HL-60 (cell line): ENCODE measurements at regions not wholly inside any gene's neighbourhood (a gene's known extent, or its start where the extent isn't known, plus 50 kb on each side); places are given as distances from the start of the nearest gene placed in this dataset.
A peak's percentile ranks its signal among the peaks of the same experiment; 100 is the strongest.
"Not testable (repeated sequence)": the region's sequence is repeated elsewhere in the genome, so short reads cannot be mapped to it uniquely, and the experiment has no call there.

Source experiments
- DNase-seq, 2 experiments: peaks; one replicate each; pipeline ENCODE4 v3.0.0-alpha.2; 2010 to 2020; ENCODE audit warnings: low read depth in 1 of 2, low spot score in 1 of 2
- H3K27ac ChIP-seq: fragments of 250-450 bp; sonication (Bioruptor Pico); replicated peaks from 2 replicates; pipeline ENCODE4 v1.5.1; 2020; ENCODE audit warnings: mild to moderate bottlenecking, moderate library complexity
- H3K27me3 ChIP-seq: fragments of 250-450 bp; sonication (Bioruptor Pico); 2 replicates; pipeline ENCODE4 v1.5.1; 2021; ENCODE audit warnings: mild to moderate bottlenecking, moderate library complexity; ENCODE audit not compliant: insufficient read depth, poor library complexity, severe bottlenecking
- H3K4me3 ChIP-seq: replicated peaks from 2 replicates; pipeline ENCODE4 v1.5.1; 2011; ENCODE audit warnings: mild to moderate bottlenecking, control low read depth, low read length; ENCODE audit not compliant: insufficient read depth
- GABPA ChIP-seq: IDR thresholded peaks from 2 replicates; pipeline ENCODE4 v1.6.1; 2012; ENCODE audit warnings: low read depth
- POLR2AphosphoS5 ChIP-seq: IDR thresholded peaks from 2 replicates; pipeline ENCODE4 v1.6.1; 2012; ENCODE audit warnings: low read depth
- SPI1 ChIP-seq: IDR thresholded peaks from 2 replicates; pipeline ENCODE4 v1.6.1; 2012; ENCODE audit warnings: low read depth, mild to moderate bottlenecking, borderline replicate concordance
- TF ChIP-seq, protein P1 (sequence below): IDR thresholded peaks from 2 replicates; pipeline ENCODE4 v1.6.1; 2012; ENCODE audit warnings: low read depth; ENCODE audit not compliant: insufficient replicate concordance
- TF ChIP-seq, protein P2 (sequence below): IDR thresholded peaks from one replicate; pipeline ENCODE4 v1.5.1; 2011; ENCODE audit warnings: low read length, control low read depth, inconsistent platforms; ENCODE audit not compliant: insufficient read depth

DNA sequence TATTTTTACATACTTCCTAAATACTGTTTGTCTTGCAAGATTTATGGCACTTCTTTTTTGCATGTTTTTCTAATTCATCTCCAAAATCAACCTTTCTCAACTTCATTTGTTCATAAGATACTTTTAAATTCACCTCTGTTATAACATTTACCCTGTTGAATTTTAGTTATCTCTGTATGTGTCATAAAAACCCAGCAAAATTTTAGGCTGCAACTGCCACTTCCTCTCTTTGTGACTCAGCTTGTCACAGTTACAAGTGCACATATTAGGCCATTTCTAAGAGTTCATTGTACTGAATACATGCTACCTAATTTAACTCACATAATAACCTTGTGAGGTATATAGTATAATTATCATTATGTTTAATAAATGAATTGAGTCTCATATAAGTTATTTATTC is 1023.0 kb upstream of the DEFB115 start:
- H3K27me3 ChIP-seq, DNase-seq, H3K4me3 ChIP-seq, H3K27ac ChIP-seq: not testable (repeated sequence)
- peak; percentile 40; the same call in 1 of the 2 replicates for TF ChIP-seq SPI1

DNA sequence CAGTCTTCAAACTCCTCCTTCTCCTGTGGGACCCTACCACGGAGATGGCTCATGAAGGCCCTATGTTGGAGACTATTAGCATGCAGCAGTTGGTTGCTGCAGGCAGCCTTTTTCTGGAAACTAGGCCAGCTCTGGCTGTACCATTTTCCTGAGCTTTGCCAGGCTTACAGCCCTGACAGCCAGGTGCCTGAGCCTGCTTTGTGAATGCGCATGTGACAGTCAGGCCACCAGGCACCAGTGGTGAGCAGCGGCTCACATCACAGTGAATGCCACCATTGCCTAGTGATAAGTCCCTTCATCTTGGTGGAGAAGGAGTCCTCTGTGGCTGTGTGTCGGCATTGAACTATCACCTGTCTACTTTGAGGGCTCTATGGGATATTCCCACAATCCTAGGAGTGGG is 982.4 kb upstream of the DEFB115 start:
- not testable (repeated sequence) for H3K27ac ChIP-seq, DNase-seq, H3K4me3 ChIP-seq, H3K27me3 ChIP-seq

DNA sequence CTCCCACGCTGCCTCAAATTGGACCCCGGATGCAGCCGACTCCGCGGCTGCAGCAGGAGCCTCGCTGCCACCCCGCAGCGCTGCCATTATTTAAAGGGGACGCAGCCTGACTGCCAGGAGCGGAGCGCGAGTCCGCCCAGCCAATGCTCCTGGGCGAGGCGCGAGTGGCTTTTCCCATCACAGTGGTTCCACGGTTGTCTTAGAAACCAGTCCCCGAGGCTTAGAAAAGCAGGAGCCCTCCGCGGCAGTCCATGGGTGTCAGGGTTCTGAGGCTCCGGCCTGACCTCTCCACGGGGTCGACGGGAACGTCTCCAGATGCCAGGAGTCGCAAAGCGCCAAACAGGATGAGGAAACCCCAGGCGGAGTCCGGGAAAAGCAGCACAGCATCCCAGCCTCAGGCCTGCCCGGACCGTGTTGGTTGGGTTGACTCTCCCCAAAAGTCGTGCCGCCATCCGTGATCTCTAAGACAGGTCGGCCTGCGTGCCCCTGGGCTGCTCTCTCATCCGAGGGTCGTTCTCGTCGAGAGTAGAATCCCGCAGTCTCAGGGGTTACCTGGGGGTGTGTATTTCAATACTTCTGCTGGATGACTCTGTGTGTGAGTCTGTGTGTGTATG is 975.8 kb upstream of the DEFB115 start:
- no peak for DNase-seq
- TF ChIP-seq, protein P1, sequence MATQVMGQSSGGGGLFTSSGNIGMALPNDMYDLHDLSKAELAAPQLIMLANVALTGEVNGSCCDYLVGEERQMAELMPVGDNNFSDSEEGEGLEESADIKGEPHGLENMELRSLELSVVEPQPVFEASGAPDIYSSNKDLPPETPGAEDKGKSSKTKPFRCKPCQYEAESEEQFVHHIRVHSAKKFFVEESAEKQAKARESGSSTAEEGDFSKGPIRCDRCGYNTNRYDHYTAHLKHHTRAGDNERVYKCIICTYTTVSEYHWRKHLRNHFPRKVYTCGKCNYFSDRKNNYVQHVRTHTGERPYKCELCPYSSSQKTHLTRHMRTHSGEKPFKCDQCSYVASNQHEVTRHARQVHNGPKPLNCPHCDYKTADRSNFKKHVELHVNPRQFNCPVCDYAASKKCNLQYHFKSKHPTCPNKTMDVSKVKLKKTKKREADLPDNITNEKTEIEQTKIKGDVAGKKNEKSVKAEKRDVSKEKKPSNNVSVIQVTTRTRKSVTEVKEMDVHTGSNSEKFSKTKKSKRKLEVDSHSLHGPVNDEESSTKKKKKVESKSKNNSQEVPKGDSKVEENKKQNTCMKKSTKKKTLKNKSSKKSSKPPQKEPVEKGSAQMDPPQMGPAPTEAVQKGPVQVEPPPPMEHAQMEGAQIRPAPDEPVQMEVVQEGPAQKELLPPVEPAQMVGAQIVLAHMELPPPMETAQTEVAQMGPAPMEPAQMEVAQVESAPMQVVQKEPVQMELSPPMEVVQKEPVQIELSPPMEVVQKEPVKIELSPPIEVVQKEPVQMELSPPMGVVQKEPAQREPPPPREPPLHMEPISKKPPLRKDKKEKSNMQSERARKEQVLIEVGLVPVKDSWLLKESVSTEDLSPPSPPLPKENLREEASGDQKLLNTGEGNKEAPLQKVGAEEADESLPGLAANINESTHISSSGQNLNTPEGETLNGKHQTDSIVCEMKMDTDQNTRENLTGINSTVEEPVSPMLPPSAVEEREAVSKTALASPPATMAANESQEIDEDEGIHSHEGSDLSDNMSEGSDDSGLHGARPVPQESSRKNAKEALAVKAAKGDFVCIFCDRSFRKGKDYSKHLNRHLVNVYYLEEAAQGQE: no peak
- TF ChIP-seq, protein P2, sequence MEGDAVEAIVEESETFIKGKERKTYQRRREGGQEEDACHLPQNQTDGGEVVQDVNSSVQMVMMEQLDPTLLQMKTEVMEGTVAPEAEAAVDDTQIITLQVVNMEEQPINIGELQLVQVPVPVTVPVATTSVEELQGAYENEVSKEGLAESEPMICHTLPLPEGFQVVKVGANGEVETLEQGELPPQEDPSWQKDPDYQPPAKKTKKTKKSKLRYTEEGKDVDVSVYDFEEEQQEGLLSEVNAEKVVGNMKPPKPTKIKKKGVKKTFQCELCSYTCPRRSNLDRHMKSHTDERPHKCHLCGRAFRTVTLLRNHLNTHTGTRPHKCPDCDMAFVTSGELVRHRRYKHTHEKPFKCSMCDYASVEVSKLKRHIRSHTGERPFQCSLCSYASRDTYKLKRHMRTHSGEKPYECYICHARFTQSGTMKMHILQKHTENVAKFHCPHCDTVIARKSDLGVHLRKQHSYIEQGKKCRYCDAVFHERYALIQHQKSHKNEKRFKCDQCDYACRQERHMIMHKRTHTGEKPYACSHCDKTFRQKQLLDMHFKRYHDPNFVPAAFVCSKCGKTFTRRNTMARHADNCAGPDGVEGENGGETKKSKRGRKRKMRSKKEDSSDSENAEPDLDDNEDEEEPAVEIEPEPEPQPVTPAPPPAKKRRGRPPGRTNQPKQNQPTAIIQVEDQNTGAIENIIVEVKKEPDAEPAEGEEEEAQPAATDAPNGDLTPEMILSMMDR: no peak
- TF ChIP-seq GABPA: no peak
- TF ChIP-seq POLR2AphosphoS5: no peak
- TF ChIP-seq SPI1: no peak
- Histone ChIP-seq H3K27ac (no peak overlapping the region), H3K4me3 (no peak overlapping the region), H3K27me3 (no peaks in the 10 kb centered on the region)

DNA sequence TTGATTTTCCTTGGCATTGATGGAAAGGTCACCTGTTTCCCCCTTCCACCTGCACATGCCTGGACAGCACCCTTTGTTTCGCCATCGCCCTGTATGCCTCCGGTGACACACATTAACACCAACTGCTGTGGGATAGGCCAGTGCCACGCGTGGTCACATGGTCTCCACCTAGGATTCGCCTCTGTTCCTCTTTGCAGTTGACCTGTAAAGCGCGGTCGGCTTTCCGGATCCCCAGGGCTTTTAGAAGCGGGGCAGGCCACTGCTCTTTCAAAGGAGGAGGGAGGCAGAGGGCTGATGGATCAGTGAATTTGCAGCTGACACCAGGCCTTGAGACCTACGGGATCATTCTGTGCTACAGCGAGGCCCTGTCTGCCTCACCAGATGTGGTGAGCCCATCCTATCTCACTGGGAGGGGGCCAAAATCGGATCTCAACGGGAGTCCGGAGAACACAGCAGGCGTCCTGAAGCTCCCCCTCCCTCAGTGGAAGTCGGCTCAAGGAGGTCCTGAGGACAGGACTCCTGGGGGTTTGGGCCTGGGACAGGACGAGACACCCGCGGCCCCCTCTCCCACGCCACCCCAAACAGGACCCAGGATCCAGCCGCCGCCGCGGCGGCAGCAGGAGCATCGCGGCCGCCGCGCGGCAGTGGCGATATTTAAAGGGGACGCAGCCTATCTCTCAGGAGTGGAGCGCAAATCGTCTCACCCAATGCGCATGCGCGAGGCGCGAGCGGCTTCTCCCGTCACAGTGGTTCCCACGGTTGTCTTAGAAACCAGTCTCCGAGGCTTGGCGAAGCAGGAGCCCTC is 973.8 kb upstream of the DEFB115 start:
- H3K27ac ChIP-seq, H3K4me3 ChIP-seq, DNase-seq, H3K27me3 ChIP-seq: not testable (repeated sequence)

DNA sequence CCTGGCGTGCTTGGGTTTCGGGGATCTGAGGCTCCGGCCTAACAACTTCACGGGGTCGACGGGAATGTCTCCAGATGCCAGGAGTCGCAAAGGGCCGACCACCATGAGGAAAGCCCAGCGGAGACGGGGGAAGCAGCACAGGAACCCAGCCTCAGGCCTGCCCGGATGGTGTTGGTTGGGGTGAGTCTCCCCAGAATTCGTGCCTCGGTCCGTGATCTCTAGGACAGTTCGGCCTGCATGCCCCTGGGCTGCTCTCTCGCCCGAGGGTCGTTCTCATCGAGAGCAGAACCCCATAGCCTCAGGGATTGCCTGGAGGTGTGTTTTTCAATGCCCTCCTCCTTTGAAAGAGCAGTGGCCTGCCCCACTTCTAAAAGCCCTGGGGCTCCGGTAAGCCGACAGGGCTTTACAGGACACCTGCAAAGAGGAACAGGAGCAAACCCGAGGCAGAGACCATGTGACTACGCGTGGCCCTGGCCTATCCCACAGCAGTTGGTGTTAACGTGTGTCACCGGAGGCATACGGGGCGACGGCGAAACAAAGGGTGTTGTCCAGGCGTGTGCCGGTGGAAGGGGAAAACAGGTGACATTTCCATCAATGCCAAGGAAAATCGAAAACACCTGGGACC is 973.1 kb upstream of the DEFB115 start:
- H3K27ac ChIP-seq: no peak overlapping the region
- no peaks in the 10 kb centered on the region for H3K27me3 ChIP-seq
- TF ChIP-seq GABPA (no peak), POLR2AphosphoS5 (no peak), SPI1 (no peak)
- TF ChIP-seq, protein P2: no peak
- TF ChIP-seq, protein P1: no peak
- no peak overlapping the region for H3K4me3 ChIP-seq
- no peak for DNase-seq
